IMR-90 (cell line): ENCODE measurements at regions not wholly inside any gene's neighbourhood (a gene's known extent, or its start where the extent isn't known, plus 50 kb on each side); places are given as distances from the start of the nearest gene placed in this dataset.

Experiments used
- ATAC-seq: fragments of 200-7000 bp; cut with Tn5 transposase; 2 replicates; pipeline ENCODE4 v1.9.1; 2020; ENCODE audit warnings: low read depth, mild to moderate bottlenecking, moderate library complexity
- BruUV-seq: library from RNA; stranded (reverse); fragments of 400-500 nt; replicated peaks from 2 replicates; lab custom pipeline; 2021; lab: Mats Ljungman, UMichigan
- CTCF ChIA-PET: fragments of 300-600 bp; formaldehyde crosslinking; extraction: SDS; loops from one replicate; lab custom pipeline; 2021; ENCODE audit warnings: antibody characterized with exemption; lab: Yijun Ruan, JAX
- POLR2A ChIA-PET: fragments of 300-600 bp; sonication (Branson Sonifier 250); formaldehyde crosslinking; loops from one replicate; lab custom pipeline; 2022; ENCODE audit warnings: antibody characterized with exemption; ENCODE audit not compliant: unreplicated experiment; lab: Charles Lee
- DNase-seq: peaks from one replicate; pipeline ENCODE4 v3.0.0; 2013
- H2AFZ ChIP-seq: replicated peaks from 2 replicates; pipeline ENCODE3; 2013; ENCODE audit warnings: low read length, mild to moderate bottlenecking; ENCODE audit not compliant: poor library complexity
- H2AK5ac ChIP-seq: 2 replicates; pipeline ENCODE4 v1.6.1; 2013; ENCODE audit warnings: low read depth, low read length, inconsistent platforms
- H2AK9ac ChIP-seq: replicated peaks from 2 replicates; pipeline ENCODE3; 2013; ENCODE audit warnings: mild to moderate bottlenecking, low read depth, low read length, moderate library complexity; ENCODE audit not compliant: poor library complexity
- H2BK120ac ChIP-seq: 2 replicates; pipeline ENCODE4 v1.6.1; 2013; ENCODE audit warnings: low read depth, low read length, inconsistent platforms
- H2BK15ac ChIP-seq: 3 replicates; pipeline ENCODE4 v1.6.1; 2013; ENCODE audit warnings: low read depth, low read length, inconsistent platforms
- H2BK20ac ChIP-seq: 2 replicates; pipeline ENCODE4 v1.6.1; 2013; ENCODE audit warnings: low read depth, mild to moderate bottlenecking, inconsistent platforms, low read length, moderate library complexity
- H2BK5ac ChIP-seq: 2 replicates; pipeline ENCODE4 v1.6.1; 2013; ENCODE audit warnings: mild to moderate bottlenecking, low read depth, low read length, inconsistent platforms; ENCODE audit not compliant: poor library complexity, severe bottlenecking
- H3K14ac ChIP-seq: replicated peaks from 2 replicates; pipeline ENCODE4 v1.6.1; 2013; ENCODE audit warnings: low read depth, low read length, inconsistent platforms
- H3K18ac ChIP-seq: 2 replicates; pipeline ENCODE4 v1.6.1; 2013; ENCODE audit warnings: low read depth, low read length, control low read depth
- H3K23ac ChIP-seq: 2 replicates; pipeline ENCODE4 v1.6.1; 2013; ENCODE audit warnings: low read depth, low read length, inconsistent platforms
- H3K27ac ChIP-seq: 2 replicates; pipeline ENCODE4 v1.5.1; 2013; ENCODE audit warnings: mild to moderate bottlenecking, control low read depth, low read length; ENCODE audit not compliant: insufficient read depth
- H3K27me3 ChIP-seq: 2 replicates; pipeline ENCODE4 v1.6.1; 2013; ENCODE audit warnings: low read length; ENCODE audit not compliant: control insufficient read depth, insufficient read depth
- H3K36me3 ChIP-seq: 2 replicates; pipeline ENCODE4 v1.6.1; 2013; ENCODE audit warnings: low read length, mixed read lengths; ENCODE audit not compliant: control insufficient read depth, insufficient read depth
- H3K4ac ChIP-seq: 2 replicates; pipeline ENCODE4 v1.6.1; 2013; ENCODE audit warnings: low read depth, low read length, inconsistent platforms
- H3K4me1 ChIP-seq: 2 replicates; pipeline ENCODE4 v1.6.1; 2013; ENCODE audit warnings: low read length, mixed read lengths; ENCODE audit not compliant: control insufficient read depth, insufficient read depth
- H3K4me2 ChIP-seq: 2 replicates; pipeline ENCODE4 v1.6.1; 2013; ENCODE audit warnings: low read depth, mild to moderate bottlenecking, control low read depth, low read length, moderate library complexity
- H3K4me3 ChIP-seq: 2 replicates; pipeline ENCODE4 v1.5.1; 2013; ENCODE audit warnings: low read depth, mild to moderate bottlenecking, control low read depth, low read length, moderate library complexity; ENCODE audit not compliant: insufficient read depth
- H3K56ac ChIP-seq: 2 replicates; pipeline ENCODE4 v1.6.1; 2013; ENCODE audit warnings: low read length, inconsistent platforms; ENCODE audit not compliant: insufficient read depth; ENCODE audit errors: extremely low read depth
- H3K79me1 ChIP-seq, 2 experiments: 2 replicates each; pipeline ENCODE4 v1.6.1; 2013; ENCODE audit warnings: low read length in 2 of 2, inconsistent platforms in 1 of 2, low read depth in 1 of 2
- H3K9ac ChIP-seq: 2 replicates; pipeline ENCODE4 v1.6.1; 2013; ENCODE audit warnings: low read depth, low read length, control low read depth
- H3K9me1 ChIP-seq: 2 replicates; pipeline ENCODE4 v1.6.1; 2013; ENCODE audit warnings: low read length, inconsistent platforms; ENCODE audit not compliant: insufficient read depth
- H3K9me3 ChIP-seq: 2 replicates; pipeline ENCODE4 v1.6.1; 2013; ENCODE audit warnings: low read length; ENCODE audit not compliant: control insufficient read depth, insufficient read depth
- H4K20me1 ChIP-seq: 2 replicates; pipeline ENCODE4 v1.6.1; 2013; ENCODE audit warnings: low read length, inconsistent platforms; ENCODE audit not compliant: insufficient read depth
- H4K5ac ChIP-seq: 2 replicates; pipeline ENCODE4 v1.6.1; 2013; ENCODE audit warnings: mild to moderate bottlenecking, low read depth, low read length, control low read depth
- H4K8ac ChIP-seq, 2 experiments: 2 replicates each; pipeline ENCODE4 v1.6.1; 2013; ENCODE audit warnings: low read depth in 2 of 2, low read length in 2 of 2, control low read depth in 1 of 2, inconsistent platforms in 1 of 2
- H4K91ac ChIP-seq: 2 replicates; pipeline ENCODE4 v1.6.1; 2013; ENCODE audit warnings: low read depth, low read length, inconsistent platforms; ENCODE audit not compliant: insufficient read depth
- CEBPB ChIP-seq: IDR thresholded peaks from 2 replicates; pipeline ENCODE4 v1.6.1; 2012; ENCODE audit warnings: low read depth, low read length, improper control_type of control experiment
- CHD1 ChIP-seq: IDR thresholded peaks from 2 replicates; pipeline ENCODE4 v1.6.1; 2012; ENCODE audit warnings: low read depth, low read length, improper control_type of control experiment
- FOS ChIP-seq: fragments of 150-350 bp; IDR thresholded peaks from 2 replicates; pipeline ENCODE4 v1.6.1; 2016; ENCODE audit warnings: low read depth, low read length
- MXI1 ChIP-seq: IDR thresholded peaks from 2 replicates; pipeline ENCODE4 v1.6.1; 2012; ENCODE audit warnings: low read depth, mild to moderate bottlenecking, low read length, moderate library complexity, borderline replicate concordance
- NFE2L2 ChIP-seq: fragments of 150-350 bp; IDR thresholded peaks from 2 replicates; pipeline ENCODE4 v1.6.1; 2016; ENCODE audit warnings: low read depth, mild to moderate bottlenecking, low read length
- POLR2A ChIP-seq: IDR thresholded peaks from 2 replicates; pipeline ENCODE4 v1.6.1; 2012; ENCODE audit warnings: mild to moderate bottlenecking, low read depth, low read length
- RAD21 ChIP-seq: IDR thresholded peaks from 2 replicates; pipeline ENCODE4 v1.6.1; 2012; ENCODE audit warnings: low read length, improper control_type of control experiment
- RCOR1 ChIP-seq: IDR thresholded peaks from 2 replicates; pipeline ENCODE4 v1.6.1; 2012; ENCODE audit warnings: mild to moderate bottlenecking, low read length, improper control_type of control experiment; ENCODE audit not compliant: insufficient replicate concordance
- SMC3 ChIP-seq: fragments of 150-350 bp; IDR thresholded peaks from 2 replicates; pipeline ENCODE4 v1.6.1; 2016; ENCODE audit warnings: low read depth, mild to moderate bottlenecking, antibody characterized with exemption, low read length, moderate library complexity
- WGBS, 2 experiments: methylation state at CpG; one replicate each; pipeline versions ENCODE4 v1.1.5 to v1.1.7; 2013; ENCODE audit warnings: missing lambda C conversion rate in 2 of 2; ENCODE audit not compliant: insufficient read length in 1 of 2; ENCODE audit errors: extremely low coverage in 2 of 2; 5-methylcytosine and 5-hydroxymethylcytosine counted together
- dilution Hi-C: fragments of 300-500 bp; cut with HindIII; formaldehyde crosslinking; loops from one replicate; pipeline ENCODE4 v1.14.3; 2018; ENCODE audit warnings: low sequenced_read_pairs; ENCODE audit not compliant: unreplicated experiment
- in situ Hi-C: fragments of 300-500 bp; cut with MboI; formaldehyde crosslinking; loops from 3 replicates; pipeline ENCODE4 v1.14.3; 2019; ENCODE audit warnings: low sequenced_read_pairs, inconsistent platforms, mixed read lengths
- intact Hi-C: fragments of 100-400 bp; cut with micrococcal nuclease; formaldehyde crosslinking; loops from 2 replicates; pipeline ENCODE4 v1.10.0; 2022
- TF ChIP-seq, protein P1 (sequence below): fragments of 150-350 bp; IDR thresholded peaks from 2 replicates; pipeline ENCODE4 v1.6.1; 2016; ENCODE audit warnings: low read depth, mild to moderate bottlenecking, low read length, moderate library complexity, borderline replicate concordance
- TF ChIP-seq, protein P2 (sequence below): conservative IDR thresholded peaks from 2 replicates; pipeline ENCODE4 v1.5.1; 2012; ENCODE audit warnings: mild to moderate bottlenecking, low read depth, low read length, improper control_type of control experiment

DNA sequence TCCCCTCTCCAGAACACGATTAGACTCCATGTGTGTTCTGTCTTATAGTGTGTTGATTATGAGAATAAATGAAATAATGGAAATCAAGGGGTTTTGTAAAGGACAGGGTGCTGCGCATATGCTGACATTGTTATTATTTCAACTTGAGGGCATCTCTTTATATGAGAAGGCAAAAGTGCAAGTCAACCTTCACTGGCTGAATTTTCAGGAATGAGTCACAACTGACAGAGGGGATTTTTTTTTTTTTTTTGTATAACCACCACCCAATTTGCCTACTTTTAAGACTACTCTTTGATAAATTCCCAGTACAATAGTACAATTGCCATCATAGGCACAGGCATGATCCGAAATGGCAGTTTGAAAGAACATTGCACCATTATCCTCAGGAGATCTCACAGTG lies 419.2 kb upstream of the NMUR2 start:
- Histone ChIP-seq H3K9me1 (no peaks in the 10 kb centered on the region), H3K27me3 (no peaks in the 10 kb centered on the region), H3K4me3 (no peak overlapping the region), H4K8ac (no peak overlapping the region), H3K56ac (no peak overlapping the region), H3K9ac (no peak overlapping the region), H3K27ac (no peak overlapping the region), H2AFZ (no peak overlapping the region), H2BK120ac (no peak overlapping the region), H3K9me3 (peaks cover 3% of the 10 kb centered on the region; the same call in 1 of the 2 replicates), H2BK20ac (no peak overlapping the region), H2BK15ac (no peak overlapping the region), H4K5ac (no peak overlapping the region), H3K79me1 (no peaks in the 10 kb centered on the region), H3K36me3 (no peaks in the 10 kb centered on the region), H3K4me2 (no peak overlapping the region), H2BK5ac (no peak overlapping the region), H2AK9ac (no peak overlapping the region), H3K18ac (no peak overlapping the region), H3K4me1 (no peaks in the 10 kb centered on the region), H4K20me1 (no peaks in the 10 kb centered on the region), H3K14ac (no peak overlapping the region), H3K4ac (no peak overlapping the region), H3K23ac (no peak overlapping the region), H4K91ac (no peak overlapping the region), H2AK5ac (no peak overlapping the region)
- in situ Hi-C loops = no loop called here
- no CpG with 5 or more reads among the region's 3 CpGs for WGBS, 2 experiments
- ATAC-seq (no peak), DNase-seq (no peak)
- TF ChIP-seq, protein P1, sequence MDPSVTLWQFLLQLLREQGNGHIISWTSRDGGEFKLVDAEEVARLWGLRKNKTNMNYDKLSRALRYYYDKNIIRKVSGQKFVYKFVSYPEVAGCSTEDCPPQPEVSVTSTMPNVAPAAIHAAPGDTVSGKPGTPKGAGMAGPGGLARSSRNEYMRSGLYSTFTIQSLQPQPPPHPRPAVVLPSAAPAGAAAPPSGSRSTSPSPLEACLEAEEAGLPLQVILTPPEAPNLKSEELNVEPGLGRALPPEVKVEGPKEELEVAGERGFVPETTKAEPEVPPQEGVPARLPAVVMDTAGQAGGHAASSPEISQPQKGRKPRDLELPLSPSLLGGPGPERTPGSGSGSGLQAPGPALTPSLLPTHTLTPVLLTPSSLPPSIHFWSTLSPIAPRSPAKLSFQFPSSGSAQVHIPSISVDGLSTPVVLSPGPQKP = no peak
- TF ChIP-seq RAD21 (no peak), POLR2A (no peak), CEBPB (no peak), MXI1 (no peak), RCOR1 (no peak), NFE2L2 (no peak), SMC3 (no peak), CHD1 (no peak), FOS (no peak)
- TF ChIP-seq, protein P2, sequence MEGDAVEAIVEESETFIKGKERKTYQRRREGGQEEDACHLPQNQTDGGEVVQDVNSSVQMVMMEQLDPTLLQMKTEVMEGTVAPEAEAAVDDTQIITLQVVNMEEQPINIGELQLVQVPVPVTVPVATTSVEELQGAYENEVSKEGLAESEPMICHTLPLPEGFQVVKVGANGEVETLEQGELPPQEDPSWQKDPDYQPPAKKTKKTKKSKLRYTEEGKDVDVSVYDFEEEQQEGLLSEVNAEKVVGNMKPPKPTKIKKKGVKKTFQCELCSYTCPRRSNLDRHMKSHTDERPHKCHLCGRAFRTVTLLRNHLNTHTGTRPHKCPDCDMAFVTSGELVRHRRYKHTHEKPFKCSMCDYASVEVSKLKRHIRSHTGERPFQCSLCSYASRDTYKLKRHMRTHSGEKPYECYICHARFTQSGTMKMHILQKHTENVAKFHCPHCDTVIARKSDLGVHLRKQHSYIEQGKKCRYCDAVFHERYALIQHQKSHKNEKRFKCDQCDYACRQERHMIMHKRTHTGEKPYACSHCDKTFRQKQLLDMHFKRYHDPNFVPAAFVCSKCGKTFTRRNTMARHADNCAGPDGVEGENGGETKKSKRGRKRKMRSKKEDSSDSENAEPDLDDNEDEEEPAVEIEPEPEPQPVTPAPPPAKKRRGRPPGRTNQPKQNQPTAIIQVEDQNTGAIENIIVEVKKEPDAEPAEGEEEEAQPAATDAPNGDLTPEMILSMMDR = no peak
- no TSS peak for BruUV-seq
- dilution Hi-C loops = no loop called here
- ChIA-PET POLR2A (no interaction called here), CTCF (no interaction called here)
- intact Hi-C loops = no loop called here
